ENCODE measurements at regions not wholly inside any gene's neighbourhood (a gene's known extent, or its start where the extent isn't known, plus 50 kb on each side); places are given as distances from the start of the nearest gene placed in this dataset.

- no peak overlapping the region for H3K4me3 ChIP-seq (ENCODE audit: low read depth, low read length)
- no peak for DNase-seq (ENCODE audit: low read depth)
- no peak for TF ChIP-seq CTCF (IDR thresholded peaks at IDR 0.05; ENCODE audit: insufficient read depth, low read length)
Measured at GRCh38 chr6:147005499-147005898, 198.7 kb upstream of the STXBP5 start.

GRCh38 chr6:147007441-147007840, 196.8 kb upstream of the STXBP5 start:
- H3K4me3 ChIP-seq (ENCODE audit: low read depth, low read length): no peak overlapping the region
- no peak for TF ChIP-seq CTCF (IDR thresholded peaks at IDR 0.05; ENCODE audit: insufficient read depth, low read length)
- no peak for DNase-seq (ENCODE audit: low read depth)

- H3K4me3 ChIP-seq (ENCODE audit: low read depth, low read length): no peak overlapping the region
- TF ChIP-seq CTCF (IDR thresholded peaks at IDR 0.05; ENCODE audit: insufficient read depth, low read length): no peak
- no peak for DNase-seq (ENCODE audit: low read depth)
Measured at GRCh38 chr6:147009358-147009757, 194.9 kb upstream of the STXBP5 start.

- TF ChIP-seq CTCF (IDR thresholded peaks at IDR 0.05; ENCODE audit: insufficient read depth, low read length): no peak
- no peak overlapping the region for H3K4me3 ChIP-seq (ENCODE audit: low read depth, low read length)
- no peak for DNase-seq (ENCODE audit: low read depth)
Measured at GRCh38 chr6:147015674-147016073, 188.5 kb upstream of the STXBP5 start.

- no peak for TF ChIP-seq CTCF (IDR thresholded peaks at IDR 0.05; ENCODE audit: insufficient read depth, low read length)
- H3K4me3 ChIP-seq (ENCODE audit: low read depth, low read length): no peak overlapping the region
- DNase-seq (ENCODE audit: low read depth): no peak
Measured at GRCh38 chr6:147016440-147016839, 187.8 kb upstream of the STXBP5 start.

GRCh38 chr6:147017153-147017552, 187.1 kb upstream of the STXBP5 start:
- no peak for TF ChIP-seq CTCF (IDR thresholded peaks at IDR 0.05; ENCODE audit: insufficient read depth, low read length)
- H3K4me3 ChIP-seq (ENCODE audit: low read depth, low read length): no peak overlapping the region
- DNase-seq (ENCODE audit: low read depth): no peak

- no peak overlapping the region for H3K4me3 ChIP-seq (ENCODE audit: low read depth, low read length)
- no peak for TF ChIP-seq CTCF (IDR thresholded peaks at IDR 0.05; ENCODE audit: insufficient read depth, low read length)
- DNase-seq (ENCODE audit: low read depth): no peak
Measured at GRCh38 chr6:147019001-147019400, 185.2 kb upstream of the STXBP5 start.
